ENCODE measurements at regions not wholly inside any gene's neighbourhood (a gene's known extent, or its start where the extent isn't known, plus 50 kb on each side); places are given as distances from the start of the nearest gene placed in this dataset.

- TF ChIP-seq, protein P1, sequence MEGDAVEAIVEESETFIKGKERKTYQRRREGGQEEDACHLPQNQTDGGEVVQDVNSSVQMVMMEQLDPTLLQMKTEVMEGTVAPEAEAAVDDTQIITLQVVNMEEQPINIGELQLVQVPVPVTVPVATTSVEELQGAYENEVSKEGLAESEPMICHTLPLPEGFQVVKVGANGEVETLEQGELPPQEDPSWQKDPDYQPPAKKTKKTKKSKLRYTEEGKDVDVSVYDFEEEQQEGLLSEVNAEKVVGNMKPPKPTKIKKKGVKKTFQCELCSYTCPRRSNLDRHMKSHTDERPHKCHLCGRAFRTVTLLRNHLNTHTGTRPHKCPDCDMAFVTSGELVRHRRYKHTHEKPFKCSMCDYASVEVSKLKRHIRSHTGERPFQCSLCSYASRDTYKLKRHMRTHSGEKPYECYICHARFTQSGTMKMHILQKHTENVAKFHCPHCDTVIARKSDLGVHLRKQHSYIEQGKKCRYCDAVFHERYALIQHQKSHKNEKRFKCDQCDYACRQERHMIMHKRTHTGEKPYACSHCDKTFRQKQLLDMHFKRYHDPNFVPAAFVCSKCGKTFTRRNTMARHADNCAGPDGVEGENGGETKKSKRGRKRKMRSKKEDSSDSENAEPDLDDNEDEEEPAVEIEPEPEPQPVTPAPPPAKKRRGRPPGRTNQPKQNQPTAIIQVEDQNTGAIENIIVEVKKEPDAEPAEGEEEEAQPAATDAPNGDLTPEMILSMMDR (IDR thresholded peaks at IDR 0.05; ENCODE audit: extremely low read depth, missing control alignments), result no peak
- DNase-seq (ENCODE audit: low spot score), result no peak
Measured at GRCh38 chr5:120037451-120037850, 408.1 kb downstream of the FAM170A start.

GRCh38 chr5:120039111-120039510 lies 409.8 kb downstream of the FAM170A start:
- DNase-seq (ENCODE audit: low spot score), result no peak
- TF ChIP-seq, protein P1 (IDR thresholded peaks at IDR 0.05; ENCODE audit: extremely low read depth, missing control alignments), result no peak

GRCh38 chr5:120043431-120043830 lies 414.1 kb downstream of the FAM170A start:
- TF ChIP-seq, protein P1 (IDR thresholded peaks at IDR 0.05; ENCODE audit: extremely low read depth, missing control alignments), result no peak
- no peak for DNase-seq (ENCODE audit: low spot score)

- TF ChIP-seq, protein P1 (IDR thresholded peaks at IDR 0.05; ENCODE audit: extremely low read depth, missing control alignments), result no peak
Measured at GRCh38 chr5:120052916-120053828, 410.9 kb upstream of the PRR16 start.

GRCh38 chr5:120053841-120054240 lies 410.3 kb upstream of the PRR16 start:
- DNase-seq (ENCODE audit: low spot score), result no peak
- TF ChIP-seq, protein P1 (IDR thresholded peaks at IDR 0.05; ENCODE audit: extremely low read depth, missing control alignments), result no peak

More at GRCh38 chr5:120052916-120053828, 410.9 kb upstream of the PRR16 start:
- no peak for DNase-seq (ENCODE audit: low spot score)

- TF ChIP-seq, protein P1 (IDR thresholded peaks at IDR 0.05; ENCODE audit: extremely low read depth, missing control alignments), result no peak
Measured at GRCh38 chr5:120055858-120056257, 408.2 kb upstream of the PRR16 start.

DNA sequence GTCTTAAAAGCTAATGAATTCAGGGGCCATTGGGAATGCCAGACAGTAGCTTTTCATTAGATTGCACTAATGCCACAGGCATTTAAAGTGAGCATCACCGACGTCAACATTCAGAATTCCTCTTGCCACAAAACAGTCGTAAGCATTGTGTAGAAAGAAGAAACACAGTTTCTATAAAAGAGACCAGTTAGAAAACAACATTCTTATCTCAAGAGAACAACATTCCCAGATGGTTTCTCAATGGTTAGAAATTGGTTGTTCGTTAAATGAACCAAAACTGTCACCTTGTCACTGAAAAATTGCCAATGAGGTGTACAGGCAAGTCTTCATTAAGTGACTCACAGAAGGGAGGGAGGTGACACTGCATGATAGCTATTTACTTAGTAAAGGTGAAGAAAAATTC lies 401.6 kb upstream of the PRR16 start:
- TF ChIP-seq, protein P1 (IDR thresholded peaks at IDR 0.05; ENCODE audit: extremely low read depth, missing control alignments), result no peak
- DNase-seq (ENCODE audit: low spot score), result no peak

More at GRCh38 chr5:120055858-120056257, 408.2 kb upstream of the PRR16 start:
- DNase-seq (ENCODE audit: low spot score), result peak; percentile 2

All from GM20000 (cell line).